Caco-2 (cell line): ENCODE measurements at regions not wholly inside any gene's neighbourhood (a gene's known extent, or its start where the extent isn't known, plus 50 kb on each side); places are given as distances from the start of the nearest gene placed in this dataset.

Experiments used
- BruUV-seq: library from RNA; stranded (reverse); fragments of 400-500 nt; replicated peaks from 2 replicates; lab custom pipeline; 2021; lab: Mats Ljungman, UMichigan
- CTCF ChIA-PET: fragments of 300-600 bp; sonication (Branson Sonifier 250); formaldehyde crosslinking; loops from one replicate; lab custom pipeline; 2022; ENCODE audit warnings: antibody characterized with exemption; lab: Charles Lee
- POLR2A ChIA-PET: fragments of 300-600 bp; sonication (Branson Sonifier 250); formaldehyde crosslinking; loops from one replicate; lab custom pipeline; 2022; ENCODE audit warnings: antibody characterized with exemption; lab: Charles Lee
- DNase-seq, 2 experiments: peaks; one replicate each; pipeline versions ENCODE4 v3.0.0 to v3.0.0-alpha.2; 2020 to 2022
- H3K27me3 ChIP-seq: replicated peaks from 2 replicates; pipeline ENCODE4 v1.6.0; 2011; ENCODE audit warnings: low read length; ENCODE audit not compliant: control insufficient read depth, insufficient read depth
- H3K36me3 ChIP-seq: 2 replicates; pipeline ENCODE4 v1.5.1; 2011; ENCODE audit warnings: low read length; ENCODE audit not compliant: control insufficient read depth, insufficient read depth
- H3K4me1 ChIP-seq: fragments of 250-450 bp; sonication (Bioruptor Pico); 2 replicates; pipeline ENCODE4 v1.5.1; 2020; ENCODE audit warnings: mild to moderate bottlenecking
- H3K4me3 ChIP-seq: 2 replicates; pipeline ENCODE4 v1.5.1; 2011; ENCODE audit warnings: low read depth, mild to moderate bottlenecking, control low read depth, low read length
- H3K9me3 ChIP-seq: fragments of 250-450 bp; sonication (Bioruptor Pico); 2 replicates; pipeline ENCODE4 v1.5.1; 2020; ENCODE audit warnings: mild to moderate bottlenecking, moderate library complexity
- H3K27ac Mint-ChIP-seq: one replicate; pipeline ENCODE4 v1.8.0; 2022; ENCODE audit warnings: mixed read lengths; ENCODE audit not compliant: unreplicated experiment
- H3K27me3 Mint-ChIP-seq: one replicate; pipeline ENCODE4 v1.8.0; 2022; ENCODE audit warnings: mixed read lengths; ENCODE audit not compliant: insufficient read depth, unreplicated experiment
- H3K36me3 Mint-ChIP-seq: one replicate; pipeline ENCODE4 v1.8.0; 2022; ENCODE audit warnings: mild to moderate bottlenecking, mixed read lengths; ENCODE audit not compliant: insufficient read depth, unreplicated experiment
- H3K4me1 Mint-ChIP-seq: one replicate; pipeline ENCODE4 v1.8.0; 2022; ENCODE audit warnings: low read depth, mixed read lengths; ENCODE audit not compliant: unreplicated experiment
- H3K4me3 Mint-ChIP-seq: one replicate; pipeline ENCODE4 v1.8.0; 2022; ENCODE audit warnings: mild to moderate bottlenecking, moderate library complexity, mixed read lengths; ENCODE audit not compliant: unreplicated experiment
- H3K9me3 Mint-ChIP-seq: one replicate; pipeline ENCODE4 v1.8.0; 2022; ENCODE audit warnings: mixed read lengths; ENCODE audit not compliant: unreplicated experiment
- intact Hi-C: fragments of 100-400 bp; cut with micrococcal nuclease; formaldehyde crosslinking; loops from one replicate; pipeline ENCODE4 v1.10.0; 2022; ENCODE audit not compliant: unreplicated experiment
- TF ChIP-seq, protein P1 (sequence below), 2 experiments: fragments of 200-600 bp in 1 of 2; IDR thresholded peaks; 1 replicate in 1 of 2; 2 replicates in 1 of 2; pipeline versions ENCODE4 v1.5.1 to v1.8.0; 2011 to 2022; ENCODE audit warnings: antibody characterized with exemption in 1 of 2, control low read depth in 1 of 2, inconsistent platforms in 1 of 2, low read depth in 1 of 2, low read length in 1 of 2, mild to moderate bottlenecking in 1 of 2, moderate library complexity in 1 of 2; ENCODE audit not compliant: insufficient read depth in 1 of 2, severe bottlenecking in 1 of 2, unreplicated experiment in 1 of 2

DNA sequence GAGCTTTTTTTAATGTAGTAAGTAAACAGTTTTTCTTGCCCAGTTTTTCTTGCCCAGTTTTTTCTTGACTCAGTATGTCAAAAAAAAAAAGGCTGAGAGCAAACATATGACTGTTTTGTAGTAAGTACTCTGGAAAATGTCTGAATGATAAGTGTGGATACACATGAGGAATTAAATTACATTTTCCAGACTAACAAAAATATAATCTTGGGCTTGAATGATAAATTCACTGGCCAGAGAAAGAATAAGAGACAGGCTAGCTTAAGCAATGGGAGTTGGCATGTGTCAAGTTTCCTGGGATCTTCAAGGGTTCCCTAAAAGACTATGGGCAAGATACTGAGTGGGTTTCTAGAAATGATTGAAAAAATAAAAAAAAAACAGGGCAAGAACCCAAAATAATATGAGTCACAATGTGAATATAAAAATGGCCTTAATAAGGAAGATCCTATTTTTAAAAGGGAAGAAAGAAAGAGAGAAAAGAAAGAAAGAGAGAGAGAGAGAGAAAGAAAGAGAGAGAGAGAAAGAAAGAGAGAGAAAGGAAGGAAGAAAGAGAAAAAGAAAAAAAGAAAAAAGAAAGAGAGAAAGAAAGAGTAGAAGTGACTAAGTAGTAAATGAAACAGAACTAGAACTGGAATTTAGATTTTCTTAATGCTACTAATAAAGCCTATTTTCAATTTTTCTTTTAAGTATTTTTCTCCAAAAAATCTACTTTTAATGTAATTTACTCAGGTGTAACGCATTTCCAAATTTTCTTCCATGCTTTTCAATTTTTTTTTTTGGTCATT is 60.2 kb downstream of the TFPI2 start:
- H3K9me3 ChIP-seq, result no peaks in the 10 kb centered on the region
- Mint-ChIP-seq H3K27ac (no peak overlapping the region), H3K36me3 (no peaks in the 10 kb centered on the region), H3K4me3 (no peak overlapping the region), H3K4me1 (no peaks in the 10 kb centered on the region), H3K27me3 (peaks cover 11% of the 10 kb centered on the region), H3K9me3 (no peaks in the 10 kb centered on the region)
- POLR2A ChIA-PET, result no interaction called here
- H3K4me3 ChIP-seq, result no peak overlapping the region
- H3K27me3 ChIP-seq, result no peaks in the 10 kb centered on the region
- CTCF ChIA-PET, result no interaction called here
- H3K4me1 ChIP-seq, result no peaks in the 10 kb centered on the region
- H3K36me3 ChIP-seq, result no peaks in the 10 kb centered on the region
- intact Hi-C loops, result no loop called here
- no TSS peak for BruUV-seq
- TF ChIP-seq, protein P1, sequence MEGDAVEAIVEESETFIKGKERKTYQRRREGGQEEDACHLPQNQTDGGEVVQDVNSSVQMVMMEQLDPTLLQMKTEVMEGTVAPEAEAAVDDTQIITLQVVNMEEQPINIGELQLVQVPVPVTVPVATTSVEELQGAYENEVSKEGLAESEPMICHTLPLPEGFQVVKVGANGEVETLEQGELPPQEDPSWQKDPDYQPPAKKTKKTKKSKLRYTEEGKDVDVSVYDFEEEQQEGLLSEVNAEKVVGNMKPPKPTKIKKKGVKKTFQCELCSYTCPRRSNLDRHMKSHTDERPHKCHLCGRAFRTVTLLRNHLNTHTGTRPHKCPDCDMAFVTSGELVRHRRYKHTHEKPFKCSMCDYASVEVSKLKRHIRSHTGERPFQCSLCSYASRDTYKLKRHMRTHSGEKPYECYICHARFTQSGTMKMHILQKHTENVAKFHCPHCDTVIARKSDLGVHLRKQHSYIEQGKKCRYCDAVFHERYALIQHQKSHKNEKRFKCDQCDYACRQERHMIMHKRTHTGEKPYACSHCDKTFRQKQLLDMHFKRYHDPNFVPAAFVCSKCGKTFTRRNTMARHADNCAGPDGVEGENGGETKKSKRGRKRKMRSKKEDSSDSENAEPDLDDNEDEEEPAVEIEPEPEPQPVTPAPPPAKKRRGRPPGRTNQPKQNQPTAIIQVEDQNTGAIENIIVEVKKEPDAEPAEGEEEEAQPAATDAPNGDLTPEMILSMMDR (IDR thresholded peaks at IDR 0.05; ENCODE audit: insufficient read depth in 1 of 2, low read depth in 1 of 2, low read length in 1 of 2, severe bottlenecking in 1 of 2, unreplicated experiment in 1 of 2), result no peak
- DNase-seq, result no peak

DNA sequence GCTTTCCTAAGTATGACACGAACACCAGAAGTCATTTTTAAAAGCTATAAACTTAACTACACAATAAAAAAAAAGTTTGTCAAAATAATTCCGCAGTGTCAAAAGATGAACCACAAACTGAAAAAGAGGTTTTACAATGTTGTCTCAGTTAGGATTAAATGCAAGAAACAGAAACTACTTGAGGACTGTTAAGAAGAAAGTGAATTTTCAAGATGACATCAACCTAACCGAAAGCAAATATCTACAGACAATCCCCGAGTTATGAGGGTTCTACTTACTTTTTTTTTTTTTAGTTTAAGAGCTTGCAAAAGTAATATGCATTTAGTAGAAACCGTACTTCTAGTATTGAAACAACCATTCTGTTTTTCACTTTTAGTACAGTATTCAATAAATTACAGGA is 62.3 kb downstream of the TFPI2 start:
- TF ChIP-seq, protein P1 (IDR thresholded peaks at IDR 0.05; ENCODE audit: insufficient read depth in 1 of 2, low read depth in 1 of 2, low read length in 1 of 2, severe bottlenecking in 1 of 2, unreplicated experiment in 1 of 2), result no peak
- ChIA-PET POLR2A (interaction anchor here (0.7 kb wide), 1 partner anchor 25 kb away, joined by 3 read pairs; no protein-coding TSS in a partner anchor), CTCF (no interaction called here)
- H3K36me3 Mint-ChIP-seq, result no peaks in the 10 kb centered on the region
- Histone ChIP-seq H3K27me3 (no peaks in the 10 kb centered on the region), H3K36me3 (no peaks in the 10 kb centered on the region), H3K9me3 (no peaks in the 10 kb centered on the region), H3K4me3 (no peak overlapping the region), H3K4me1 (no peaks in the 10 kb centered on the region)
- DNase-seq, result no peak
- H3K4me1 Mint-ChIP-seq, result no peaks in the 10 kb centered on the region
- no TSS peak for BruUV-seq
- H3K27ac Mint-ChIP-seq, result no peak overlapping the region
- H3K27me3 Mint-ChIP-seq, result peaks cover 11% of the 10 kb centered on the region
- no peaks in the 10 kb centered on the region for H3K9me3 Mint-ChIP-seq
- intact Hi-C loops, result no loop called here
- H3K4me3 Mint-ChIP-seq, result no peak overlapping the region

DNA sequence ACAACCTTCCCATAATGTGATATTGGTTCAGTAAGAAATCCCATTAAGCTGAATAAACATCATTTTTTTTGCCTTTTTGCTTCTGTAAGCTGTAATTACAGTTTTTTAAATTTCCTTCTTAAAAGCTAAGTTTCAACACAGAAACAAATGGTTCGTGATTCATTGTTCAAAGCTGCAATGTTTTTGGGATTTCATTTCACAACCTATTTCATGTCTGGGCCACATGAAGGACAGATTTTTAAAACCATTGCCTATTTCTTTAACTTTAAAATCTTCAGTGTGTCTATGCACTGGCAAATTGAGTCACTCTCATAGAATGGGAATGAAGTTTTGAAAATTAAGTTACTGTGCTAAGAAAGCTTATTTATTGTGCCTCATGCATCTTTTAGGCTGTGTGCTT is 66.9 kb downstream of the TFPI2 start:
- TF ChIP-seq, protein P1 (IDR thresholded peaks at IDR 0.05; ENCODE audit: insufficient read depth in 1 of 2, low read depth in 1 of 2, low read length in 1 of 2, severe bottlenecking in 1 of 2, unreplicated experiment in 1 of 2), result no peak
- Histone ChIP-seq H3K4me1 (no peaks in the 10 kb centered on the region), H3K36me3 (no peaks in the 10 kb centered on the region), H3K4me3 (no peak overlapping the region), H3K9me3 (no peaks in the 10 kb centered on the region), H3K27me3 (no peaks in the 10 kb centered on the region)
- Mint-ChIP-seq H3K27ac (no peak overlapping the region), H3K36me3 (no peaks in the 10 kb centered on the region), H3K4me1 (no peaks in the 10 kb centered on the region), H3K27me3 (peaks cover 7% of the 10 kb centered on the region), H3K4me3 (no peak overlapping the region), H3K9me3 (no peaks in the 10 kb centered on the region)
- no peak for DNase-seq
- ChIA-PET POLR2A (no interaction called here), CTCF (no interaction called here)
- intact Hi-C loops, result no loop called here
- BruUV-seq, result no TSS peak
